H9 (cell line): ENCODE measurements at regions not wholly inside any gene's neighbourhood (a gene's known extent, or its start where the extent isn't known, plus 50 kb on each side); places are given as distances from the start of the nearest gene placed in this dataset.

ENCODE experiments used
- DNase-seq: peaks from one replicate; pipeline ENCODE4 v3.0.0-alpha.2; 2017
- H2AFZ ChIP-seq: one replicate; pipeline ENCODE4 v1.6.1; 2013; ENCODE audit warnings: mild to moderate bottlenecking, low read length, control low read depth, moderate library complexity
- H2AK5ac ChIP-seq: 2 replicates; pipeline ENCODE4 v1.6.1; 2013; ENCODE audit warnings: low read length, control low read depth, mixed read lengths; ENCODE audit not compliant: insufficient read length
- H2BK120ac ChIP-seq: one replicate; pipeline ENCODE4 v1.6.1; 2013; ENCODE audit warnings: low read depth, mild to moderate bottlenecking, low read length, control low read depth, inconsistent platforms; ENCODE audit not compliant: poor library complexity, severe bottlenecking
- H2BK12ac ChIP-seq: 2 replicates; pipeline ENCODE4 v1.6.1; 2013; ENCODE audit warnings: low read length, control low read depth, mixed read lengths, low read depth; ENCODE audit not compliant: insufficient read length
- H2BK15ac ChIP-seq: 2 replicates; pipeline ENCODE4 v1.6.1; 2013; ENCODE audit warnings: low read depth, low read length, control low read depth
- H2BK20ac ChIP-seq: one replicate; pipeline ENCODE4 v1.6.1; 2013; ENCODE audit warnings: low read depth, mild to moderate bottlenecking, low read length, control low read depth, inconsistent platforms; ENCODE audit not compliant: poor library complexity, severe bottlenecking
- H2BK5ac ChIP-seq: 2 replicates; pipeline ENCODE4 v1.6.1; 2013; ENCODE audit warnings: low read length, control low read depth, mixed read lengths; ENCODE audit not compliant: insufficient read length
- H3K14ac ChIP-seq: 2 replicates; pipeline ENCODE4 v1.6.1; 2013; ENCODE audit warnings: low read length, control low read depth; ENCODE audit not compliant: insufficient read depth
- H3K18ac ChIP-seq: 2 replicates; pipeline ENCODE4 v1.6.1; 2013; ENCODE audit warnings: low read depth, mild to moderate bottlenecking, mixed read lengths, low read length, control low read depth; ENCODE audit not compliant: insufficient read length
- H3K23ac ChIP-seq: 2 replicates; pipeline ENCODE4 v1.6.1; 2013; ENCODE audit warnings: low read length, control low read depth, mixed read lengths, low read depth; ENCODE audit not compliant: insufficient read length
- H3K23me2 ChIP-seq: 2 replicates; pipeline ENCODE4 v1.6.1; 2013; ENCODE audit warnings: low read depth, mild to moderate bottlenecking, mixed read lengths, low read length, control low read depth; ENCODE audit not compliant: insufficient read length, poor library complexity, severe bottlenecking
- H3K27ac ChIP-seq: 2 replicates; pipeline ENCODE4 v1.5.1; 2013; ENCODE audit warnings: low read length, control low read depth, mixed read lengths, low read depth; ENCODE audit not compliant: insufficient read length
- H3K27me3 ChIP-seq: 2 replicates; pipeline ENCODE4 v1.6.1; 2013; ENCODE audit warnings: low read length, control low read depth, inconsistent platforms; ENCODE audit not compliant: insufficient read depth
- H3K4ac ChIP-seq: 2 replicates; pipeline ENCODE4 v1.6.1; 2013; ENCODE audit warnings: low read depth, mild to moderate bottlenecking, control low read depth, inconsistent platforms, low read length, moderate library complexity
- H3K4me1 ChIP-seq: 2 replicates; pipeline ENCODE4 v1.6.1; 2013; ENCODE audit warnings: low read length, control low read depth, inconsistent platforms; ENCODE audit not compliant: insufficient read depth
- H3K4me2 ChIP-seq: 2 replicates; pipeline ENCODE4 v1.6.1; 2013; ENCODE audit warnings: low read length, control low read depth, mixed read lengths; ENCODE audit not compliant: insufficient read length, insufficient read depth
- H3K56ac ChIP-seq: 2 replicates; pipeline ENCODE4 v1.6.1; 2013; ENCODE audit warnings: low read depth, mild to moderate bottlenecking, mixed read lengths, low read length, control low read depth; ENCODE audit not compliant: insufficient read length
- H3K79me1 ChIP-seq: 2 replicates; pipeline ENCODE4 v1.6.1; 2013; ENCODE audit warnings: low read depth, mild to moderate bottlenecking, moderate library complexity, low read length, control low read depth, inconsistent platforms; ENCODE audit not compliant: insufficient read depth, poor library complexity, severe bottlenecking
- H3K79me2 ChIP-seq: 2 replicates; pipeline ENCODE4 v1.6.1; 2013; ENCODE audit warnings: low read length, control low read depth, inconsistent platforms; ENCODE audit not compliant: insufficient read depth
- H3K9ac ChIP-seq: 2 replicates; pipeline ENCODE4 v1.6.1; 2013; ENCODE audit warnings: low read length, control low read depth, mixed read lengths; ENCODE audit not compliant: insufficient read length; ENCODE audit errors: extremely low read depth
- H3K9me3 ChIP-seq: one replicate; pipeline ENCODE4 v1.6.1; 2013; ENCODE audit warnings: low read depth, low read length, inconsistent platforms; ENCODE audit not compliant: control insufficient read depth
- H3T11ph ChIP-seq: one replicate; pipeline ENCODE4 v1.6.1; 2013; ENCODE audit warnings: mild to moderate bottlenecking, low read length, control low read depth, inconsistent platforms
- H4K20me1 ChIP-seq: one replicate; pipeline ENCODE4 v1.6.1; 2013; ENCODE audit not compliant: control insufficient read depth, insufficient read length, insufficient read depth
- H4K5ac ChIP-seq: 2 replicates; pipeline ENCODE4 v1.6.1; 2013; ENCODE audit warnings: low read depth, mild to moderate bottlenecking, mixed read lengths, low read length, control low read depth; ENCODE audit not compliant: insufficient read length
- H4K8ac ChIP-seq: replicated peaks from 2 replicates; pipeline ENCODE4 v1.6.1; 2013; ENCODE audit warnings: low read length, control low read depth, mixed read lengths, low read depth; ENCODE audit not compliant: insufficient read length
- H4K91ac ChIP-seq: 2 replicates; pipeline ENCODE4 v1.6.1; 2013; ENCODE audit warnings: low read depth, mild to moderate bottlenecking, moderate library complexity, mixed read lengths, low read length, control low read depth; ENCODE audit not compliant: insufficient read length
- H3K27ac Mint-ChIP-seq, 3 experiments: 2 replicates in 2 of 3; 3 replicates in 1 of 3; pipeline ENCODE4 v1.8.0; 2020 to 2021; ENCODE audit warnings: mixed read lengths in 3 of 3, mild to moderate bottlenecking in 1 of 3, moderate library complexity in 1 of 3
- H3K27me3 Mint-ChIP-seq: 2 replicates; pipeline ENCODE4 v1.8.0; 2021; ENCODE audit warnings: low read depth, mild to moderate bottlenecking, moderate library complexity, mixed read lengths
- H3K36me3 Mint-ChIP-seq, 3 experiments: 2 replicates in 2 of 3; 3 replicates in 1 of 3; pipeline ENCODE4 v1.8.0; 2020 to 2021; ENCODE audit warnings: low read depth in 3 of 3, mixed read lengths in 3 of 3; ENCODE audit not compliant: insufficient read depth in 1 of 3
- H3K4me1 Mint-ChIP-seq, 2 experiments: 2 replicates each; pipeline ENCODE4 v1.8.0; 2020; ENCODE audit warnings: mixed read lengths in 2 of 2
- H3K4me3 Mint-ChIP-seq, 2 experiments: 2 replicates in 1 of 2; 3 replicates in 1 of 2; pipeline ENCODE4 v1.8.0; 2020 to 2021; ENCODE audit warnings: mild to moderate bottlenecking in 2 of 2, mixed read lengths in 2 of 2, moderate library complexity in 1 of 2
- H3K9me3 Mint-ChIP-seq, 2 experiments: 2 replicates in 1 of 2; 3 replicates in 1 of 2; pipeline ENCODE4 v1.8.0; 2020; ENCODE audit warnings: mild to moderate bottlenecking in 2 of 2, mixed read lengths in 2 of 2, moderate library complexity in 1 of 2
- CTCF ChIP-seq: fragments of 200-600 bp; sonication (generic); conservative IDR thresholded peaks from 3 replicates; pipeline ENCODE4 v1.8.0; 2021; ENCODE audit warnings: antibody characterized with exemption, mild to moderate bottlenecking
- WGBS: extraction: QIAGEN DNeasy Blood & Tissue Kit; methylation state at CpG from one replicate; pipeline ENCODE4 v1.1.7; 2013; ENCODE audit warnings: missing lambda C conversion rate, low lambda C conversion rate, mixed read lengths; ENCODE audit not compliant: insufficient read length; ENCODE audit errors: extremely low coverage; 5-methylcytosine and 5-hydroxymethylcytosine counted together

DNA sequence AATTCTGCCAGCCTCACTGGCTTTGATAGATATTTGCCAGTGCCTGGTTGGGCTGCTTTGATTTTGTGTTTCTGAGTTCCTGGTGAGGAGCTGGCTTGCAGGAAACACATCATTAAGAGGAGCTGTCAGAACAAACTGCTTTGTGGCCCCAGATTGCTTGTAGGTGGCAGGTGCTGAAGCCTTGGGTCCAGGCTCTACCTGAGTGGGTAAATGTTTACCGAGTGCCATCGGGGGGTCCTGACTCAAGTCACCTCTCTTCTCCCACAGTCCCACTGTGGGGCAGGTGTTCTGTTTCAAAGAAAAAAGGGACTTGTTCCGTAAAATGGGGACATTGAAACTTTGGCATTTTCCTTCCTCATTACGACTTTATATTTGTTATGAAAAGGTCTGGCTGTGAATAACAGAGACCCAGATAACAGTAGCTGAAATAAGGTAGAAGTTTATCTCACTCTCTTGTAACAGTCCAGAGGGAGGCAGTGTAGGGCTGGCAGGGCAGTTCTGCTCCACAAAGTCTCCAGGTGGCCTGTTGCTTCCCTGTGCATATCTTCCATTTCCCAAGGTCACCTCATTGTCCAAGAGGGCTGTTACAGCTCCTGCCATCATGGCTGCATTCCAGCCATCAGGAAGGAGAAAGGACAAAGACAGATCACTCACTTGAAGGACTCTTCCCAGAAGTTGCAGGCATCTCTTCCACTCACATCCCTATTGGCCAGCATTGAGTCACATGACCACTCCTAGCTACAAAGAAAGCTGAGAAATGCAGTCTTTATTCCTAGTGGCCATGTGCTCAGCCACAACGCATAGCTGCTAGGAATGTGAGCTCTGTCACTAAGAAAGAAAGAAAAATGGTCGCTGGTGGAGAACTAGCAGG lies 149.9 kb upstream of the KCNG1 start:
- Mint-ChIP-seq H3K27ac (no peak overlapping the region), H3K4me1 (peaks cover 11 to 19% of the 10 kb centered on the region in 2 experiments), H3K36me3 (no peaks in the 10 kb centered on the region), H3K4me3 (no peak overlapping the region), H3K27me3 (peaks cover 46% of the 10 kb centered on the region), H3K9me3 (peaks cover 0 to 2% of the 10 kb centered on the region in 2 experiments; a peak in 1 of 5 replicates)
- Histone ChIP-seq H3K27me3 (no peaks in the 10 kb centered on the region), H3K23ac (no peak overlapping the region), H4K8ac (no peak overlapping the region), H4K5ac (no peak overlapping the region), H4K91ac (no peak overlapping the region), H2BK20ac (no peak overlapping the region), H3K14ac (no peak overlapping the region), H3K79me2 (no peaks in the 10 kb centered on the region), H4K20me1 (no peaks in the 10 kb centered on the region), H3K56ac (no peak overlapping the region), H2BK12ac (no peak overlapping the region), H3T11ph (no peak overlapping the region), H3K27ac (no peak overlapping the region), H3K18ac (peak overlapping the region; percentile 12), H3K4ac (no peak overlapping the region), H3K4me1 (no peaks in the 10 kb centered on the region; the same call in 1 of the 2 replicates), H3K79me1 (no peaks in the 10 kb centered on the region), H2BK120ac (no peak overlapping the region), H2BK15ac (no peak overlapping the region), H3K4me2 (no peak overlapping the region), H2AFZ (no peak overlapping the region), H2AK5ac (no peak overlapping the region), H3K9ac (no peak overlapping the region), H2BK5ac (no peak overlapping the region), H3K23me2 (peaks cover 2% of the 10 kb centered on the region), H3K9me3 (no peaks in the 10 kb centered on the region)
- peak; percentile 37; the same call in 2 of the 3 replicates for TF ChIP-seq CTCF
- DNase-seq: peak; percentile 31
- no CpG with 5 or more reads among the region's 6 CpGs for WGBS
